Endothelial cell of hepatic sinusoid (primary cell): ENCODE measurements at regions not wholly inside any gene's neighbourhood (a gene's known extent, or its start where the extent isn't known, plus 50 kb on each side); places are given as distances from the start of the nearest gene placed in this dataset.

ENCODE experiments used
- in situ Hi-C: cut with HindIII; loops from 2 replicates; pipeline ENCODE4 v1.10.0; 2017; ENCODE audit warnings: low sequenced_read_pairs

GRCh38 chr6:170101281-170102035 is 189.4 kb downstream of the DLL1 start:
- in situ Hi-C loops = loop anchor here (10.0 kb wide), 1 partner anchor 57 kb away; no protein-coding TSS in a partner anchor

GRCh38 chr6:170100046-170100445 is 190.8 kb downstream of the DLL1 start:
- in situ Hi-C loops = loop anchor here (10.0 kb wide), 1 partner anchor 55 kb away; no protein-coding TSS in a partner anchor

DNA sequence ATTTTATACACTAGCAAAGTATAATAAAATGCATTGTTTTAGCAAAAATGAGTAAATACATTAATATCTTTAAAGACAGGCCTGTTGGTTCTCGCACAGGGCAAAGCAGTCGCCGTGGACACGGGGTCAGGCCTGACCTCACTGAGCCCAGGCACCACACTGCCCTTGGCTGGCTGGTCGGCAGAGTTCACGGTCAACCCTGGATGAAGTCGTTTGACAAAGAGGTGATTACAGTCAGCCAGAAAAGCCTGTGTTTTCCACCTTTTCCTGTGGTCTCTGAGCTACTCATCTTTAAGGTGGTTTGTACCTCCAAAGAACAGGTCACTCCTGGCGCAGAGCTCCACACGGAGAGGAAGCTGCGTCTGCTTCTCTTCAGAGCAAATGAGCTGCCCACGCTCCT is 191.5 kb downstream of the DLL1 start:
- in situ Hi-C loops = no loop called here

DNA sequence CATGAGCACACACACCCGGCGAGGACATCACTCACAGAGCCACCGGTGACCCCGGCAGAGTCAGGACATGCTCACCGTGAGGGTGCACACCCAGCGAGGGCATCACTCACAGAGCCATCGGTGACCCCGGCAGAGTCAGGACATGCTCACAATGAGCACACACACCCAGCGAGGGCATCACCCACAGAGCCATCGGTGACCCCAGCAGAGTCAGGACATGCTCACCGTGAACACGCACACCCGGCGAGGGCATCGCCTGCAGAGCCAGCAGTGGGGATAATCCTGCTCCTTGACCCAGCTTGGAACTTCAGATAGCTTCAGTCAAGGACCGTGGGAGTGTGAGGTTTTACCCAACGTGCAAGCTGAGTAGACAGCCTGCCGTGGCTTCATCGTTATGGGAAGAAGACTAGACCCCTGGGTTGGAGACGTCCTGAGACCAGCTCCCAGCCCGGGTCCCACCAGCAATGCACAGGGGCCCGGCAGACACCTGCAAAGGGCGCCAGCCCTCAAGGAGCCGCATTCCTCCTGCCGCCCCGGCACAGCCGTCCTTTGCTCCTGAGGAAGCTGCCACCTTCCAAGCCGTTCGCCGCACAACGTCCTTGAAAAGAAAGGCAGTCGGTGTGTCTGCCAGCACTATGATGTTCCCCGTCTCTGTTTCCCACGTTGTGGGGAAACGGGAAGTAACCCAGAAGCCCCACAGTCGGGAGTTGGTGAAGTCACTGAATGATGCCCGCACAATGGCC is 192.3 kb downstream of the DLL1 start:
- in situ Hi-C loops = no loop called here

DNA sequence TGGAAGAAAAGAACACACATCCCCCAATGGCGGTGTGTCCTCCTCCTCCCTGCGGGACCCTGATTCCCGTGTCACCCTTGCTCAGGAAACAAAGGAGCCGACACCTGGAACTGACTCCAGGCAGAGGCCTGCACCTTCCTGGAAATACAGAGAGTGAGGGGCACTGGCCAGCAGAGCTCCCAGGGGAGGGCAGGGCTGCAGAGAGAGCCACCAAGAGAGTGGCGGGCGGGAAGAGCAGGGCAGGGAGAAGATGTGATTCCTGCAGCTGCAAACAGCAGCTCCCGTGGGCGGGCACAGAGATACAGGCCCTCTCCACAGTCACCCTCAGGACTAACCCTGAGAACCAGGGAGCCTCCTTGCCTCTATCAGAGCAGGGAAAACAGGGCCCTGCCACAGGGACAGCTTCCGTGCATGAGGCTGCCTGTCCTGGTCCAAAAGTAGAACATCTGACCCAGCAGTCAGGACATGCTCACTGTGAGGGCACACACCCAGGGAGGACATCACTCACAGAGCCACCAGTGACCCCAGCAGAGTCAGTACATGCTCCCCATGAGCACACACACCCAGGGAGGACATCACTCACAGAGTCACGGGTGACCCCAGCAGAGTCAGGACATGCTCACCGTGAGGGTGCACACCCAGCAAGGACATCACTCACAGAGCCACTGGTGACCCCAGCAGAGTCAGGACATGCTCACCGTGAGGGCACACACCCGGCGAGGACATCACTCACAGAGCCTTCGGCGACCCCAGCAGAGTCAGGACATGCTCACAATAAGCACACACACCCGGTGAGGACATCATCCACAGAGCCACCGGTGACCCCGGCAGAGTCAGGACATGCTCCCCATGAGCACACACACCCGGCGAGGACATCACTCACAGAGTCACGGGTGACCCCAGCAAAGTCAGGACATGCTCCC is 193.1 kb downstream of the DLL1 start:
- in situ Hi-C loops = no loop called here

DNA sequence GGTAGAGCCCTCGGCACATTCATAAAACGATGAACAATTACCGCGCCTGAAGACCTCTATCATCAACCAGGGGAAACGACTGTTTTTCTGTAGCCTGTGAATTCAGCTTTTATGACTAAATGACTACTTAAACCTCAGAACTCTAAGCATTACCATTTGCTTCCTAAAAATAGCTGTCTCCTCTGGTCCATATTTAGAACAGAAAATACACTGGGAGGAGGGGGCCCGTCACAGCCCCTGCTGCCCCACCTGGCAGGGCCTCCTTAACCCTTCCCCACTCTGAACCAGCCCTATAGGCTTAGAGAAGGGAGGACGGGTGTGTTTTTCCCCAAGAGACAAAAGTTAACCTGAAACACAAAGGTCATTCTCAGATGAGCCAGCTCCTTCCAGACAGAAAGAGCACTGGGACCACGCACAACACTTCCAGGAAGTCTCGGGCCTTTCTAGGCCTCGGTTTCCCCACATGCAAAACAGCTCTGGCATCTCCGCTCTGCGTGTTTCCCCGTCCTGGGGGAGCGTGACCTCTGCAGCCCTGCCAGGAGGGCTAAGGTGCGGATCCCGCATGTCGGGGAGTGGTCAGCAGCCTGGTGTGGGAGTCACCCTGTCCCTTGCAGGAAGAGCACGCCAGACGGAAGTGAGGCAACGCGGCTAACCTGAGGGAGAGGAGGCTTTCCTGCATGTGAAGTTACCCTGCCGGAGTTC is 193.9 kb downstream of the DLL1 start:
- in situ Hi-C loops = no loop called here

- in situ Hi-C loops = no loop called here
Observed at GRCh38 chr6:170096191-170096802, 194.6 kb downstream of the DLL1 start.

DNA sequence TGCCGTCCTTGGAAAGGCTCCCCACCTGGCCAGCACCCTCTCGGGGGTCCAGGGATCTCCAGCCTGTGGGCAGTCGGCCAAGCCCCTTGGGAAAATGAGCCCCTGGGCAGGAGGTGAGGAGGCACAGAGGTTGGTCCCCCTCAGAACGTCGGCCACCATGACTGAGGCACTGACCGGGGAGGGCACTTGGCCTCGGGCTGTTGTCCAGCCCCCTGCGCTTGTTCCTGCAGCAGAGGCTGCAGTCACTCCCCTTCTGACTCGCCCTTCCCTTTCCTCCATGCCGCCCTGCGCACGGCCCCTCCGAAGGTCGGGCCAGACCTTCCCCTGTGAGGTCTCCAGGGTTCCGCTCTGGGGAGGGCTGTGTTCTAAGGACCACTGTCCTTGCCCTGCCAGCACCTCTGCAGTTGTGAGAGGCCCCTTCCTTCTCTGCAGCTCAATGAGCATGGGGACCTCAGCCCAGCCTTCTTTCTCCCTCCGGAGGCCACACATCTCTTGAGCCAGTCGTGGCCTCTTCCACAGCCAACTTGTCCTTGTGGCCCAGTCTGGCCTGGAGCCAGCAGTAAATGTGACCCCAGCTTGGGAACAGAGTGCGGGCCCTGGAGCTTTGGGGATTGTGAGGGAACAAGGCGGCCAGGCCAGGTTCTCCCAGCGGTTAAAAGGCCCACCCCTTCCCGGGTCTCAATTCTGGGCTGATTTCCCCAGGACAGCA is 195.5 kb downstream of the DLL1 start:
- in situ Hi-C loops = no loop called here

GRCh38 chr6:170094686-170095272 is 196.1 kb downstream of the DLL1 start:
- in situ Hi-C loops = no loop called here

DNA sequence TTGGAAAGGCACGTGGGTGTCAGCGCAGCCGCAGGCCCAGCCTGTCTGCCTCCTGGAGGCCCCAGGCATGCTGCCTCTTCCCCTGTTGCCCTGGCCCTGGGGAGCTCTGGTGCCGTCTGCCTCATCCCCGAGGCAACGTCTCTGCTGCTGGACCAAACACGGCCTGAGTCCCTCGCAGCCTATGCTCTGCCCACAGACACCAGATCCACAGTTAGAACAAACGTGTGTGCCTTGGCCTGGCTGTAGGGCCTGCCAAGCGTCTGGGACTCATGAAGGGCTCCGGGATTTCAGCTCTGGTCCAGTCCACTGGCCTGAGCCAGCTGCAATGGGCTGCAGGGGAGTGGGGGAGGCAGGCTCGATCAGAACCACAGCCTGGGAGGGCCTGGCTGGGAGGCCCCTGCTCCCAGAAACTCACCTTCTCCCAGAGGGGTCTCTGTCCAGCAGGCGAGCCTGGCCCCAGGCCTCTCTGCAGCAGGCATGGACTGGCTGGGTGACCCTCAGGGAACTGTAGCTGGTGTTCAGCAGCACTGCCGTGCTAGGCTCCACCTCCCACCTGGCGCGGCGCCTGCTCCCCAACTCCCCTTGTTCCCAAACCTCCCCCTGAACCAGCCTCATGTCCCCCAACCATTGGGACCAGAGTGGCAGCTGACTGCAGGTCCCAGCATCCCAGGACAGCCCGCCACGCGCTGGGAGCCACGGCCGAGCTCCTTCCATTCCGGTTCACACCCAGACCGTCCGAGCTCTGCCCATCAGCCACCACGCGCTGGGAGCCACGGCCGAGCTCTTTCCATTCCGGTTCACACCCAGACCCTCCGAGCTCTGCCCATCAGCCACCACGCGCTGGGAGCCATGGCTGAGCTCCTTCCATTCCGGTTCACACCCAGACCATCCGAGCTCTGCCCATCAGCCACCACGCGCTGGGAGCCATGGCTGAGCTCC is 197.0 kb downstream of the DLL1 start:
- in situ Hi-C loops = no loop called here

GRCh38 chr6:170093276-170093657 is 197.6 kb downstream of the DLL1 start:
- in situ Hi-C loops = no loop called here

DNA sequence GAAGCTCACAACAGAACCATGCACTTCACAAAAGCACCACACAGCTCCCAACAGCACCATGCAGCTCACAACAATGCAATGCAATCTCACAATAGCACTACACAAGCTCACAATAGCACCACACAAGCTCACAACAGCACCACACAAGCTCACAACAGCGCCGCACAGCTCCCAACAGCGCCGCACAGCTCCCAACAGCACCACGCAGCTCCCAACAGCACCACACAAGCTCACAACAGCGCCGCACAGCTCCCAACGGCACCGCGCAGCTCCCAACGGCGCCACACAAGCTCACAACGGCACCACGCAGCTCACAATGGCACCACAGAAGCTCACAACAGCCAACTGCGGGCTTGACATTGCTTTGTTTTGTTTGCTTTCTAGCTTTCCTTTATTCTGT is 198.1 kb downstream of the DLL1 start:
- in situ Hi-C loops = no loop called here

DNA sequence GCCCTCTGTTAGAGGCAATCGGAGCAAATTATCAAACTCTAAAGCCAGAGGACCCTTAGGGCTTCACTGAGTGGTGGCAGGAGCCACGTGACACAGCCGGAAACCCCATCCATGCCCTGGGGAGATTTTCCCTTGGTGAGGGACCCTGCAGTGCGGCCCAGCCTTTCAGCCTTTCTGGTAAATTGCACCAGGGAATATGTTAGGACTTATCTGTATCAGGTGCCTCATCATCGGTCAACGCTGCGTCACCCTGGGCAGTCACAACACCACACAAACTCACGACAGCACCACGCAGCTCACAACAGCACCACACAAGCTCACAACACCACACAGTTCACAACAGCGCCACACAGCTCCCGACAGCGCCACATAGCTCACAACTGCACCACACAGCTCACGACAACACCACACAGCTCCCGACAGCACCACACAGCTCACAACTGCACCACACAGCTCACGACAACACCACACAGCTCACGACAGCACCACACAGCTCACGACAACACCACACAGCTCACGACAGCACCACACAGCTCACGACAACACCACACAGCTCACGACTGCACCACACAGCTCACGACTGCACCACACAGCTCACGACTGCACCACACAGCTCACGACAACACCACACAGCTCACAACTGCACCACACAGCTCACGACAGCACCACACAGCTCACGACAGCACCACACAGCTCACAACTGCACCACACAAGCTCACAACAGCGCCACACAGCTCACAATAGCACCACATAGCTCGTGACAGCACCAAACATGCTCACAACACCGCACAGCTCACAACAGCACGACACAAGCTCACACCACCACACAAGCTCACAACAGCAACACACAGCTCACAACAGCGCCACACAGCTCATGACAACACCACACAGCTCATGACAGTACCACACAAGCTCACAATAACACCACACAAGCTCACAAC is 199.0 kb downstream of the DLL1 start:
- in situ Hi-C loops = no loop called here

GRCh38 chr6:170091000-170091638 is 199.8 kb downstream of the DLL1 start:
- in situ Hi-C loops = no loop called here

- in situ Hi-C loops = no loop called here
Observed at GRCh38 chr6:170090561-170090960, 200.3 kb downstream of the DLL1 start.

- in situ Hi-C loops = no loop called here
Observed at GRCh38 chr6:170089963-170090362, 200.9 kb downstream of the DLL1 start.

- in situ Hi-C loops = no loop called here
Observed at GRCh38 chr6:170088582-170088955, 202.3 kb downstream of the DLL1 start.
